ENCODE measurements at regions not wholly inside any gene's neighbourhood (a gene's known extent, or its start where the extent isn't known, plus 50 kb on each side); places are given as distances from the start of the nearest gene placed in this dataset.

GRCh38 chr7:85710960-85711359, 524.1 kb upstream of the SEMA3D start:
- TF ChIP-seq MYC (IDR thresholded peaks at IDR 0.05; ENCODE audit: low read depth, low read length) (no peak), POLR2A (IDR thresholded peaks at IDR 0.05; ENCODE audit: extremely low read depth, insufficient read length) (no peak), MAX (IDR thresholded peaks at IDR 0.05; ENCODE audit: low read depth, low read length) (no peak), CTCF (IDR thresholded peaks at IDR 0.05; ENCODE audit: low read depth, low read length) (no peak)
- no peak for DNase-seq (ENCODE audit: low read depth)
- no peak overlapping the region for H3K4me3 ChIP-seq (ENCODE audit: low read depth, low read length)

- no peak for TF ChIP-seq POLR2A (IDR thresholded peaks at IDR 0.05; ENCODE audit: extremely low read depth, insufficient read length)
- no peak for TF ChIP-seq MYC (IDR thresholded peaks at IDR 0.05; ENCODE audit: low read depth, low read length)
- no peak for TF ChIP-seq MAX (IDR thresholded peaks at IDR 0.05; ENCODE audit: low read depth, low read length)
- no peak for TF ChIP-seq CTCF (IDR thresholded peaks at IDR 0.05; ENCODE audit: low read depth, low read length)
- no peak overlapping the region for H3K4me3 ChIP-seq (ENCODE audit: low read depth, low read length)
- peak; percentile 7 for DNase-seq (ENCODE audit: low read depth)
These were observed 521.4 kb upstream of the SEMA3D start for GRCh38 chr7:85708221-85708620.

GRCh38 chr7:85705076-85705475, 518.2 kb upstream of the SEMA3D start:
- TF ChIP-seq MYC (IDR thresholded peaks at IDR 0.05; ENCODE audit: low read depth, low read length) = no peak
- TF ChIP-seq MAX (IDR thresholded peaks at IDR 0.05; ENCODE audit: low read depth, low read length) = no peak
- TF ChIP-seq POLR2A (IDR thresholded peaks at IDR 0.05; ENCODE audit: extremely low read depth, insufficient read length) = no peak
- no peak for TF ChIP-seq CTCF (IDR thresholded peaks at IDR 0.05; ENCODE audit: low read depth, low read length)
- no peak for DNase-seq (ENCODE audit: low read depth)
- no peak overlapping the region for H3K4me3 ChIP-seq (ENCODE audit: low read depth, low read length)

- DNase-seq (ENCODE audit: low read depth) = no peak
- TF ChIP-seq POLR2A (IDR thresholded peaks at IDR 0.05; ENCODE audit: extremely low read depth, insufficient read length) (no peak), CTCF (IDR thresholded peaks at IDR 0.05; ENCODE audit: low read depth, low read length) (no peak), MAX (IDR thresholded peaks at IDR 0.05; ENCODE audit: low read depth, low read length) (no peak), MYC (IDR thresholded peaks at IDR 0.05; ENCODE audit: low read depth, low read length) (no peak)
- no peak overlapping the region for H3K4me3 ChIP-seq (ENCODE audit: low read depth, low read length)
These were observed 516.6 kb upstream of the SEMA3D start for GRCh38 chr7:85703251-85704010.

GRCh38 chr7:85702348-85702747, 515.5 kb upstream of the SEMA3D start:
- no peak for DNase-seq (ENCODE audit: low read depth)
- H3K4me3 ChIP-seq (ENCODE audit: low read depth, low read length) = no peak overlapping the region
- TF ChIP-seq CTCF (IDR thresholded peaks at IDR 0.05; ENCODE audit: low read depth, low read length) = no peak
- no peak for TF ChIP-seq MYC (IDR thresholded peaks at IDR 0.05; ENCODE audit: low read depth, low read length)
- TF ChIP-seq MAX (IDR thresholded peaks at IDR 0.05; ENCODE audit: low read depth, low read length) = no peak
- TF ChIP-seq POLR2A (IDR thresholded peaks at IDR 0.05; ENCODE audit: extremely low read depth, insufficient read length) = no peak

Data from NB4 (cell line).